Nucleus accumbens (tissue), 56 donors: ENCODE measurements at regions not wholly inside any gene's neighbourhood (a gene's known extent, or its start where the extent isn't known, plus 50 kb on each side); places are given as distances from the start of the nearest gene placed in this dataset.

Experiments
- DNase-seq, 56 donors: peaks; one replicate each; lab custom pipeline; 2025; lab: John Stamatoyannopoulos, UW

DNA sequence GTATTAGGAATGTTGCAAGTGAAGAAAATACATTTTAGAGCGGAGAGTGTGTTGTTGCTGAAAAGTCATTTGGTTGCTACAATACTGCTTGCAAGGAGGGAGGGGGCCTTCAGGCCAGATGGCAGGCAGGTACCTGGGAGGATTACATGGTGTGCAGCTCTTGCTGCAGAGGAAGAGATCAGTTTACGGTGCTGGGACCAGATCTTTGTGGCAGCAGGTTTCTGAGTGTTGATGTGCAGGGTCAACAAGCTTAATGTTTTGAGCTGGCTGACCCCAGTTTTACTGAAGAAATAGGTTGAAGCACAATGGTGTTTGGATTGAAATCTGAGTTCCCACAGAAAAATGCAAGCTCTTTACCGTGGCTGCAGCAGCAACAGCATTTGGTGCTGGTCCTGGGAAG is 96.4 kb upstream of the DDIT4L start:
- DNase-seq = no peak

DNA sequence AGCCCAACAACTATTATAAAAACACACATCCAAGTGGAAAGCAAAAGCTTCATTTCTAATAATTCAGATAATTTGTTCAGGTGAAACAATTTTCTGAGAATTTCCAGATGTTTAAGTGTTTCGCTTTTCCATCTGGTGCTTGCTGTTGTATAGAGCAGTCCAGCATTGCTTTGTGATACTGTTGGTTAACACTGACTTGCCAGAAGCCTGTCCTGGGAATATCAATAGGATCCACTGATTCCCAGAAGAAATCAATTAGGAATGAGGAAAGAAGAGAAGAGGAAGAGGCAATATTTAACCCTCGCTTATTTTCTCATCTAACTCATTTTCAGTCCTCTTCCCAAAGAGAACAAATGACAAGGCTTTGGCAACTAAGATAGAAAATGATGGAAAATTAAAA is 94.9 kb upstream of the DDIT4L start:
- DNase-seq = no peak

DNA sequence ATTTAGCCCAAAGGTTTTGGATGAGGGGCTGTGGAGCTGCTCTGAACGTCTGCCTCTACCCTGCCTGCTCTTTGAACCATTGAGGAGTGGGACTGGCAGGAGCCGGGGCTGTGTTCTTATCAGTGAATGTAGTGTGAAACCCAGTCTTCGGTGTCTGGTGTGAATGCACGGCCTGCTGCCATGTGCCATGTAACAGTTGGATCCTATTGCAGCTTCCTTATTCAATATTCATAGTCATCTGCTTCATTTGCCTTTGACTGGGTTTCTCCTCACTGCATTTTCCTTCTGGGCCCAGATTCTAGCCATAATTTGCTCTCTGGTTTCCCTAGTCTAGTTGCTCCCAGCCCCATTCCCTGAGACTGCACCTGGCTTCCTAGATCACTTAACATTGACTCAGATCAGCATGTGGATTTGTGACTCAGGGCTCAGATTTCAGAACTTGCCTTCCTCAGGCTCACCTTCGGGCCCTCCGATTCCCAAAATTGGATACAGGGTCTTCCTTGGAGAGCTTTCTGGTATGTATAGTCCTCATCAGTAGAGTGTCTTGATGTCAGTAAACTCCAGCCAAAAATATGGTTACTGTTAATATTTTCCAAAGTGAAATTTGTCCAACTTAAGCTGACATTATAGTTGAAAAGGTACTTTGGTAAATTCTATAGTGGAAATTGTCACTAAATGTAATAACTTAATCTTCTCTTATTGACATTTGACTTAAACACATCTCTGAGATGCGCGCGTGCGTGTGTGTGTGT is 94.0 kb upstream of the DDIT4L start:
- DNase-seq = no peak

DNA sequence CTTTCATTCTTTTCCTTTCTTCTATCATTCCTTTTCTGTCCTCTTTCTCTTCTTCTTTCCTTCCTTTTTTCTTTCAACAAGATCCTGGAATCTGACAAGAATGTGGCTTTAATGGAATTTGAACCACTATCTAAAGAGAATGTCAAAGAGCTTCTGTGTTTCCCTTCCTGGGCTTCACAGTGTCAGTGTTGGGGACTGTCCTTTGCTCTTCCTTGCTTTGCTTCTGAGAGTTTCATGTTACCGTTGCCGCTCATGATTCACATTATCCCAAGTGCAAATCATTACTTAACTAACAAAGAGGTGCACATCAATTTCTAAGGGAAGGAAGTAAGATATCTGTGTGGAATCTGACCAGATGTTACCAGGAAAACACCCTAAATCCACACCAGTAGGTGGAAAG is 90.5 kb upstream of the DDIT4L start:
- no peak for DNase-seq

DNA sequence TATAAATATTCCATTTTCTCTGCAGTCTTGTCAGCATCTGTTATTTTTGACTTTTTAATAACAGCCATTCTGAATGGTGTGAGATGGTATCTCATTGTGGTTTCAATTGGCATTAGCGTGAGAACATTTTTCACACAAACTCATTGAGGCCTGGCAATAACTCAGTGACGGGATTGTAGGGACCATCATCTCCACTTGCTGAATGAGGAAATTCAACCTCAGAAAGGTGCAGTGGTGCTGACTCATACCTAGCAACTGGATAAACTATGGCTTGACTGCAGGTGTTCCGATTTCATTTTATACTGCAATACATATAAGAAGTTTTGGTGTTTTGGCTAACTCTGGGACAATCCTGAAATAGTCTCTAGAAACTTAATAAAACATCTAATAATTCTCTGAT is 88.3 kb upstream of the DDIT4L start:
- no peak for DNase-seq

DNA sequence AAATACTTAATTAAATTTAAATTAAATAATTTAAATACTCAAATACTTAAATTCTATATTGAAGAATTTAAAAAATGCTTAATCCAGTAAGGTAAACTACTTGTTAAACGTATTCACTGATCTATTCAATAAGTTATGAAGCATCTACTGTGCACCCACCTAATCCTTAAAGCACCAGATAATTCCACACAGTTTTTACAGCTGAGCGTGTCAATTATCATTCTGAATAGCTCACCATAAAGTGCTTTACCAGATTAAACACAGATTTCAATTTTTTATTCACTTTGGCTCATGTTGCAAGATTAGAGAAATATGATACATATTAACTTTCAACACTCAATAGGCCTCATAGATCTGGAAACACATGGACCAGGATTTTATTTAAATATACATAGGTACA is 79.2 kb upstream of the DDIT4L start:
- no peak for DNase-seq

DNA sequence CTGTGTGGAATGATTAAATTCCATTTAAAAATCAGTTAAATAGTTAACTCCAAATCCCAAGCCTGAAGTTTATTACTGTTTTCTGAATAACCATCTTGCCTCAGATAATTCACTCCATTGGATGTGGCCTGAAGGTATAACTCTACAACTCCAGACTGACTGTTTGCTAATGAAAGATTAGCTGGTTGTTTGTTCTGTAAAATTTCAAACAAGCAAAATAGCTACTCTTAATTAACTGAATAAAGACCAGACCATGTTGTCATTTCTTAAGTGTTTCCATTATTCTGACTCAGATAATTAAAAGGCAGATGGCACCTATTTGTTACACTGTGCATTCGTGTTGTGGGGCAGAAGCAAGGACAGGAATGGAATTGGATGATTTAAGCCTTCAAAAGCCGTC is 78.5 kb upstream of the DDIT4L start:
- DNase-seq = no peak

DNA sequence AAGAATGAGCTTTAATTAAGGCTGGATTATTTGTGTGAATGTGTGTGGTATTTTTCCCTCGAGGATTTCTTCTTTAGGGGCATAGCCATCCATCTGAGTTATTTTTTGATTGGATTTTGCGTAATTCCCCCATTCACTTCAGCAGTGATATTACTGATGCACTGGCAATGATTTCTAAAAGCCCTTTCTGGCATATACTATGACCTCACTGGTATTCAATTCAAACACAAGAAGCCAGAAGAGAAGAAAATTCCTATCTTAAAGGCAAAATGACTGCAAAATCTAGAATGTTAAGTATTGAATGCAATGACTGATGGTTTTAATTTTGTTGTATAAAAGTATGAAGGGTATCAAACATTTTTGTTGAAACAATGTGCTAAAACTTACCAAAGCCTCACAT is 71.1 kb upstream of the DDIT4L start:
- no peak for DNase-seq

DNA sequence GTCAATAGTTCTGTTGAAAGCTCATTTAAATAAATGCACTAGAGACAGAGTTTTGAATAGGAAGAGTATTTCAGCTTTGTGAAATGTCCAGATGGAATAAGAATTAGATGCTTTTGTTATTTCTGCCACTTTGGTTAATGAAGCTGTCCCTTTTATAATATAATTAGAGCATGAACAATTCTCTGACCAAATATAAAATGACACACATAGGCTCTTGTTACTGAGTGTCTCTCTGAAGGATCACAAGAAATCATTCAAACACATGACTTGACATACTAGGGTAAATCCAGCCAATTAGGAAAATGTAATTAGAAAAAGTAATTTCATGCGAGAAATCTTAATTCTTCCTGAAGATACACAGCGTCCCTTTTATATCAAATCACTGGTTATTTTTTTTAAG is 68.4 kb upstream of the DDIT4L start:
- DNase-seq = no peak

DNA sequence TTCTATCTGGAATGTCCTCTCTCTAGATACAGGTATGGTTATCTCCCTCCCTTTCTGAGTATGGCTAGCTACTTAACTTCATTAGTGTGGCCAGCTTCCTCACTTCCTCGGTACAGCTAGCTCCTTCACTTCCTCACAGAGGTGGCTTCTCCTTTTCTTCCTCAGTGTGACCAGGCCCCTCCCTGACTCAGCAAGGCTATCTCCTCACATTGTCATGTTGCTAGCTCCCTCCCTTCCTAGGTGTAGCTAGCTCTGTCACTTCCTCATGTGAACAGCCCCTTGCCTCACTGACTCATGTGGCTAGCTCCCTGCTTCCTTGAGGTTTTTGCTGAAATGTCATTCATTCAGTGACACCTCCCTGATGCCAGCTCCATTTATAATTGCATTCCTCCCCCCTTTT is 67.3 kb upstream of the DDIT4L start:
- no peak for DNase-seq

DNA sequence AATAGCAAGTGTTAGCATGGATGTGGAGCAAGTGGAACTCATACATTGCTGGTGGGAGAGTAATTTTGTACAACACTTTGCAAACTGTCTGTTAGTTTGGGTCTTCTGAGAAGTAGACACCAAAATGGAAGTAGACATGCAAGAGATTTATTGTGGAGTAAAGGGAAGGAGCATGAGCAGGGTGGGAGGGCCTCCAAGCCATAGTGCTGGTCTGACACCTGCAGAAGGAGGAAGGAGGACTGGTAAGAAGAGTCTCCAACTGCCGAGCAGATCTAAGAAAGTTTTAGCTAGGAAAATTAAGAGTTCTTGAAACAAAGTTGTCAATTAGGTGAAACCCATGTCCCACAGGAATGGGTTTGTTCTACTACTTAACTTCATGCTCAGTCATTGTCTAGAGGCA is 64.0 kb upstream of the DDIT4L start:
- DNase-seq = no peak

DNA sequence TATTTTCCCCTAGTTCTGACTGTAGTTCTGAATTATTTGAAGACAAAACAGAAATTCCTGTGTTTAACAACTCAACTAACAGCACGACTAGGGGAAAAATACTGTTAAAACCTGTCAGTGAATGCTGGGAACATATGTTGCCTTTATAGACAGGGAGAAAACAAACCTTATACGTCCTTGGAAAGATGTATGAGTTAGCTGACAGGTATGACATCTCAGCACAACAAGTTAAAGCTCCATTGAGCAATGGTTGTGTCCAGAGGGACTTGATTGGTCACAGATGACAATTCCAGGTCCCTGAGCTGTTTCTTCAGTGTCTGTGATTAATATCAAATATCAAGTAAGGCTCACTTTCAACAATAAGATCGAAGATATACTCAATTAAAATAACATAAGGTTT is 58.2 kb upstream of the DDIT4L start:
- DNase-seq = no peak

DNA sequence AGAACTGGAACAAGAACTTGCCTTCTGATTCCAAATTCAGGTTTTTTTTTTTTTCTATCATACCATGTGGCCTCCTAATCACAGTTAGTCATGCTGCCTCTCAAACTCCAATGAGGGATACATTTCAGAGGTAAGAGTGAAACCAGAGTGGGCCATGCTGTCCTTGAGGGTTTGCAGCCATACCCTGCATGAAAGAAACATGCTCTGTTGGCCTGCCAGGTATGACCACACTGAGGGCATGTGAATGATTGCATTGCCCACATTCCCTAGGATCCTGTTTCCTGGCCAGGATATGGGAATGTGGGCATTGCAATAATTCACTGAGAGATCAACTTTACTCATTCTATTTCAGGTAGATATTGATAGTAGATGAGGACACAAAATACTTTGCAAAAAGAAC is 56.4 kb upstream of the DDIT4L start:
- no peak for DNase-seq

DNA sequence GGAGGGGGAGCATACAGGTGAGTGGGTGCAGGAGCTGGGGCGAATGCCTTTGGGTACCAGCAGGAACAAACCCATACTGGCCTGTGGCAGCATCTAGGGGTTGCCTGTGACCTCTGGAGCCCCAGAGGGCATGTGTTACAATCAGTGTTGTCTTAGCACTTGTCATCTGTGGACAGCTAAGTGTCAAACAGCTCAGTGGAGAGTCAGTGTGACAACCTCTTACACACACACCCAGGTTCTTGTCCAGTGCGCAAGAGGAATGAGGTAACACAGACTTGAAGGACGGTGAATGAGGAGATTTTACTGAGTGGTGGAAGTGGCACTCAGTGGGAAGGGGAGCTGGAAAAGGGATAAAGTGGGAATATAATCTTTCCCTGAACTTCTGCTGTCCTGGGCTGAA is 54.1 kb upstream of the DDIT4L start:
- no peak for DNase-seq
